ENCODE measurements at regions not wholly inside any gene's neighbourhood (a gene's known extent, or its start where the extent isn't known, plus 50 kb on each side); places are given as distances from the start of the nearest gene placed in this dataset.

GRCh38 chr18:67347438-67347837 is 169.1 kb downstream of the DSEL start:
- no peak overlapping the region for H3K4me3 ChIP-seq (replicated peaks; ENCODE audit: insufficient read depth, low read length)

DNA sequence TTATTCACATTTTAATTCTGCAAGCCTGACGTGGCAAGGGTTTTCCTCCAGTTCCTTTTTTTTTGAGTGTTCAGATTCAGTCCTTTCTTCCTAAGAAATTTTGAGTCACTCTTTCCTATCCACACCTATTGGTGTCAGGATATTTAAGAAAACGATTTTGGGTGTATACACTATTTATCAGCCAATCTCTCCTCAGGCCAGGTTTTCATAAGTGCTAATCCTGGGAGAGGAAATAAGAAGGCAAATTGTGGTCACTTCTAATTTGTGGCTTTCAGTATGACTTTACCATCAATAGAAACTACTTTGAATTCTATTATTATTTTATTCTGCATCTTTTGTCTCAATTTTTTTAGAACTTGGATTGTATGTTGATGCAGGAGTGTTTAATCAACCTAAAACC is 174.4 kb downstream of the DSEL start:
- DNase-seq (ENCODE audit: low read depth in 1 of 2, low spot score in 1 of 2), result no peak
- TF ChIP-seq, protein P1, sequence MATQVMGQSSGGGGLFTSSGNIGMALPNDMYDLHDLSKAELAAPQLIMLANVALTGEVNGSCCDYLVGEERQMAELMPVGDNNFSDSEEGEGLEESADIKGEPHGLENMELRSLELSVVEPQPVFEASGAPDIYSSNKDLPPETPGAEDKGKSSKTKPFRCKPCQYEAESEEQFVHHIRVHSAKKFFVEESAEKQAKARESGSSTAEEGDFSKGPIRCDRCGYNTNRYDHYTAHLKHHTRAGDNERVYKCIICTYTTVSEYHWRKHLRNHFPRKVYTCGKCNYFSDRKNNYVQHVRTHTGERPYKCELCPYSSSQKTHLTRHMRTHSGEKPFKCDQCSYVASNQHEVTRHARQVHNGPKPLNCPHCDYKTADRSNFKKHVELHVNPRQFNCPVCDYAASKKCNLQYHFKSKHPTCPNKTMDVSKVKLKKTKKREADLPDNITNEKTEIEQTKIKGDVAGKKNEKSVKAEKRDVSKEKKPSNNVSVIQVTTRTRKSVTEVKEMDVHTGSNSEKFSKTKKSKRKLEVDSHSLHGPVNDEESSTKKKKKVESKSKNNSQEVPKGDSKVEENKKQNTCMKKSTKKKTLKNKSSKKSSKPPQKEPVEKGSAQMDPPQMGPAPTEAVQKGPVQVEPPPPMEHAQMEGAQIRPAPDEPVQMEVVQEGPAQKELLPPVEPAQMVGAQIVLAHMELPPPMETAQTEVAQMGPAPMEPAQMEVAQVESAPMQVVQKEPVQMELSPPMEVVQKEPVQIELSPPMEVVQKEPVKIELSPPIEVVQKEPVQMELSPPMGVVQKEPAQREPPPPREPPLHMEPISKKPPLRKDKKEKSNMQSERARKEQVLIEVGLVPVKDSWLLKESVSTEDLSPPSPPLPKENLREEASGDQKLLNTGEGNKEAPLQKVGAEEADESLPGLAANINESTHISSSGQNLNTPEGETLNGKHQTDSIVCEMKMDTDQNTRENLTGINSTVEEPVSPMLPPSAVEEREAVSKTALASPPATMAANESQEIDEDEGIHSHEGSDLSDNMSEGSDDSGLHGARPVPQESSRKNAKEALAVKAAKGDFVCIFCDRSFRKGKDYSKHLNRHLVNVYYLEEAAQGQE (IDR thresholded peaks at IDR 0.05; ENCODE audit: insufficient replicate concordance, low read depth), result no peak
- TF ChIP-seq SPI1 (IDR thresholded peaks at IDR 0.05; ENCODE audit: borderline replicate concordance, low read depth), result peak; percentile 11; the same call in 1 of the 2 replicates

More at GRCh38 chr18:67347438-67347837, 169.1 kb downstream of the DSEL start:
- TF ChIP-seq SPI1 (IDR thresholded peaks at IDR 0.05; ENCODE audit: borderline replicate concordance, low read depth), result no peak
- no peak for TF ChIP-seq POLR2AphosphoS5 (IDR thresholded peaks at IDR 0.05; ENCODE audit: low read depth)
- TF ChIP-seq, protein P1 (IDR thresholded peaks at IDR 0.05; ENCODE audit: insufficient replicate concordance, low read depth), result no peak
- TF ChIP-seq GABPA (IDR thresholded peaks at IDR 0.05; ENCODE audit: low read depth), result no peak
- TF ChIP-seq, protein P2, sequence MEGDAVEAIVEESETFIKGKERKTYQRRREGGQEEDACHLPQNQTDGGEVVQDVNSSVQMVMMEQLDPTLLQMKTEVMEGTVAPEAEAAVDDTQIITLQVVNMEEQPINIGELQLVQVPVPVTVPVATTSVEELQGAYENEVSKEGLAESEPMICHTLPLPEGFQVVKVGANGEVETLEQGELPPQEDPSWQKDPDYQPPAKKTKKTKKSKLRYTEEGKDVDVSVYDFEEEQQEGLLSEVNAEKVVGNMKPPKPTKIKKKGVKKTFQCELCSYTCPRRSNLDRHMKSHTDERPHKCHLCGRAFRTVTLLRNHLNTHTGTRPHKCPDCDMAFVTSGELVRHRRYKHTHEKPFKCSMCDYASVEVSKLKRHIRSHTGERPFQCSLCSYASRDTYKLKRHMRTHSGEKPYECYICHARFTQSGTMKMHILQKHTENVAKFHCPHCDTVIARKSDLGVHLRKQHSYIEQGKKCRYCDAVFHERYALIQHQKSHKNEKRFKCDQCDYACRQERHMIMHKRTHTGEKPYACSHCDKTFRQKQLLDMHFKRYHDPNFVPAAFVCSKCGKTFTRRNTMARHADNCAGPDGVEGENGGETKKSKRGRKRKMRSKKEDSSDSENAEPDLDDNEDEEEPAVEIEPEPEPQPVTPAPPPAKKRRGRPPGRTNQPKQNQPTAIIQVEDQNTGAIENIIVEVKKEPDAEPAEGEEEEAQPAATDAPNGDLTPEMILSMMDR (IDR thresholded peaks at IDR 0.05; ENCODE audit: insufficient read depth, low read length), result no peak
- no peak overlapping the region for H3K27ac ChIP-seq (replicated peaks)
- no peaks in the 10 kb centered on the region for H3K27me3 ChIP-seq (ENCODE audit: insufficient read depth, poor library complexity, severe bottlenecking)
- DNase-seq (ENCODE audit: low read depth in 1 of 2, low spot score in 1 of 2), result no peak

DNA sequence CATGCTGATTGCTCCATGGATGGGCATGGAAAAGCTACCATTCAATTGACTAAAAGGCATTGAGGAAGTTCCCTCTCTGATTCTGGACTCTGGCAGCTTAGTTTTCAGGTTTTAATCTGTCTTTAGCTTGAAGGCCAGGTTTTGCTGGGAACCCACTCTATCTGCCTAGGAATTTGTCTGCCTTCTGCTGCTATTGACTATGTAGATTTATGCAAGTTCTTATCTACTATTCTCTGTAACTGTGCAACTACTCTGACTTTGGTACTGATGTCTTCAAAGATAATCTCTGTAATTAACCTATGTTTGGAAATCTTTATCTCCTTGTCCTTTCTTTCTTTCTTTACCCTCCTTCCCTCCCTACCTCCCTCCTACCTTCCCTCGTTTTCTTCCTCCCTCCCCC is 178.8 kb downstream of the DSEL start:
- Histone ChIP-seq H3K27ac (replicated peaks) (no peak overlapping the region), H3K27me3 (ENCODE audit: insufficient read depth, poor library complexity, severe bottlenecking) (no peaks in the 10 kb centered on the region), H3K4me3 (replicated peaks; ENCODE audit: insufficient read depth, low read length) (no peak overlapping the region)
- TF ChIP-seq, protein P1 (IDR thresholded peaks at IDR 0.05; ENCODE audit: insufficient replicate concordance, low read depth), result no peak
- TF ChIP-seq GABPA (IDR thresholded peaks at IDR 0.05; ENCODE audit: low read depth) (no peak), SPI1 (IDR thresholded peaks at IDR 0.05; ENCODE audit: borderline replicate concordance, low read depth) (no peak)
- TF ChIP-seq, protein P2 (IDR thresholded peaks at IDR 0.05; ENCODE audit: insufficient read depth, low read length), result no peak
- DNase-seq (ENCODE audit: low read depth in 1 of 2, low spot score in 1 of 2), result no peak

More for the DNA sequence above, 174.4 kb downstream of the DSEL start:
- Histone ChIP-seq H3K27ac (replicated peaks) (no peak overlapping the region), H3K27me3 (ENCODE audit: insufficient read depth, poor library complexity, severe bottlenecking) (no peaks in the 10 kb centered on the region), H3K4me3 (replicated peaks; ENCODE audit: insufficient read depth, low read length) (no peak overlapping the region)
